ENCODE measurements at regions not wholly inside any gene's neighbourhood (a gene's known extent, or its start where the extent isn't known, plus 50 kb on each side); places are given as distances from the start of the nearest gene placed in this dataset.

GRCh38 chr1:5491207-5491904, 500.9 kb downstream of the NPHP4 start:
- H3K36me3 ChIP-seq, result no peaks in the 10 kb centered on the region
- no peaks in the 10 kb centered on the region for H3K9me3 ChIP-seq
- peaks cover 0 to 36% (median 7%) of the 10 kb centered on the region in 9 donors for H3K27me3 ChIP-seq
- H3K27ac ChIP-seq, result no peak overlapping the region
- TF ChIP-seq CTCF (IDR thresholded peaks at IDR 0.05), result no peak
- no peak for TF ChIP-seq POLR2A (IDR thresholded peaks at IDR 0.05)
- DNase-seq, result no peak
- ATAC-seq, result no peak
- intact Hi-C loops (cut with DNase I), result no loop called here
- no peaks in the 10 kb centered on the region for H3K4me1 ChIP-seq
- 65 to 80% (median 71%) methylated on average over 6 to 9 of the region's 9 CpGs for WGBS, 4 donors
- H3K4me3 ChIP-seq, result no peak overlapping the region

- 75 to 82% (median 78%) methylated on average over 12 of the region's 12 CpGs for whole genome bisulfite sequencing, 4 donors
Measured at GRCh38 chr1:5490635-5491034, 501.6 kb downstream of the NPHP4 start.

GRCh38 chr1:5488448-5488847, 503.8 kb downstream of the NPHP4 start:
- Histone ChIP-seq H3K36me3 (no peaks in the 10 kb centered on the region), H3K9me3 (no peaks in the 10 kb centered on the region), H3K4me3 (no peak overlapping the region), H3K27me3 (peaks cover 0 to 31% (median 11%) of the 10 kb centered on the region in 9 donors), H3K27ac (no peak overlapping the region), H3K4me1 (no peaks in the 10 kb centered on the region)
- no peak for TF ChIP-seq CTCF (IDR thresholded peaks at IDR 0.05)
- ATAC-seq (no peak), DNase-seq (no peak)
- WGBS, 4 donors, result 57 to 76% (median 70%) methylated on average over 1 of the region's 1 CpG
- intact Hi-C loops (cut with DNase I), result no loop called here

More at GRCh38 chr1:5490635-5491034, 501.6 kb downstream of the NPHP4 start:
- ATAC-seq (no peak), DNase-seq (peak in 1 of 5 donors; percentile 19)
- H3K4me1 ChIP-seq, result no peaks in the 10 kb centered on the region
- H3K36me3 ChIP-seq, result no peaks in the 10 kb centered on the region
- peaks cover 0 to 29% (median 7%) of the 10 kb centered on the region in 9 donors for H3K27me3 ChIP-seq
- intact Hi-C loops (cut with DNase I), result no loop called here
- TF ChIP-seq POLR2A (IDR thresholded peaks at IDR 0.05), result no peak
- TF ChIP-seq CTCF (IDR thresholded peaks at IDR 0.05), result no peak
- H3K4me3 ChIP-seq, result no peak overlapping the region
- H3K9me3 ChIP-seq, result no peaks in the 10 kb centered on the region
- H3K27ac ChIP-seq, result no peak overlapping the region

- Histone ChIP-seq H3K4me1 (no peaks in the 10 kb centered on the region), H3K4me3 (no peak overlapping the region), H3K36me3 (no peaks in the 10 kb centered on the region), H3K9me3 (no peaks in the 10 kb centered on the region), H3K27me3 (peaks cover 0 to 26% (median 11%) of the 10 kb centered on the region in 9 donors), H3K27ac (no peak overlapping the region)
- intact Hi-C loops (cut with DNase I), result no loop called here
- TF ChIP-seq POLR2A (IDR thresholded peaks at IDR 0.05), result no peak
- TF ChIP-seq CTCF (IDR thresholded peaks at IDR 0.05), result no peak
- ATAC-seq (no peak), DNase-seq (no peak)
- WGBS, 4 donors, result 85 to 87% (median 87%) methylated on average over 7 of the region's 7 CpGs
Measured at GRCh38 chr1:5485968-5486696, 506.1 kb downstream of the NPHP4 start.

Measured in heart left ventricle (tissue), 16 donors.